Cardiac muscle cell (in vitro differentiated cells and primary cell): ENCODE measurements at regions not wholly inside any gene's neighbourhood (a gene's known extent, or its start where the extent isn't known, plus 50 kb on each side); places are given as distances from the start of the nearest gene placed in this dataset.

ENCODE experiments used
- DNase-seq, 2 donors: peaks; one replicate each; pipeline versions ENCODE4 v3.0.0 to v3.0.0-alpha.2; 2010 to 2017; ENCODE audit warnings: low read depth in 1 of 2, low spot score in 1 of 2
- H3K27ac ChIP-seq: fragments of 200-600 bp; sonication (generic); 2 replicates; pipeline ENCODE4 v1.5.1; 2016
- H3K27me3 ChIP-seq: fragments of 200-600 bp; sonication (generic); 2 replicates; pipeline ENCODE4 v1.6.0; 2016; ENCODE audit warnings: control low read depth
- H3K36me3 ChIP-seq: fragments of 200-600 bp; sonication (generic); 2 replicates; pipeline ENCODE4 v1.5.1; 2016; ENCODE audit warnings: control low read depth
- H3K4me1 ChIP-seq: fragments of 200-600 bp; sonication (generic); 2 replicates; pipeline ENCODE4 v1.8.1; 2017; ENCODE audit warnings: low read depth, mild to moderate bottlenecking, mixed run types
- H3K4me3 ChIP-seq: fragments of 200-600 bp; sonication (generic); 2 replicates; pipeline ENCODE4 v1.5.1; 2016; ENCODE audit warnings: mild to moderate bottlenecking
- H3K9me3 ChIP-seq: fragments of 200-600 bp; sonication (generic); 2 replicates; pipeline ENCODE4 v1.5.1; 2017; ENCODE audit warnings: low read depth, mild to moderate bottlenecking, control low read depth
- TF ChIP-seq, protein P1 (sequence below): IDR thresholded peaks from 2 replicates; pipeline ENCODE4 v1.5.1; 2012; ENCODE audit warnings: low read depth, mild to moderate bottlenecking, low read length

DNA sequence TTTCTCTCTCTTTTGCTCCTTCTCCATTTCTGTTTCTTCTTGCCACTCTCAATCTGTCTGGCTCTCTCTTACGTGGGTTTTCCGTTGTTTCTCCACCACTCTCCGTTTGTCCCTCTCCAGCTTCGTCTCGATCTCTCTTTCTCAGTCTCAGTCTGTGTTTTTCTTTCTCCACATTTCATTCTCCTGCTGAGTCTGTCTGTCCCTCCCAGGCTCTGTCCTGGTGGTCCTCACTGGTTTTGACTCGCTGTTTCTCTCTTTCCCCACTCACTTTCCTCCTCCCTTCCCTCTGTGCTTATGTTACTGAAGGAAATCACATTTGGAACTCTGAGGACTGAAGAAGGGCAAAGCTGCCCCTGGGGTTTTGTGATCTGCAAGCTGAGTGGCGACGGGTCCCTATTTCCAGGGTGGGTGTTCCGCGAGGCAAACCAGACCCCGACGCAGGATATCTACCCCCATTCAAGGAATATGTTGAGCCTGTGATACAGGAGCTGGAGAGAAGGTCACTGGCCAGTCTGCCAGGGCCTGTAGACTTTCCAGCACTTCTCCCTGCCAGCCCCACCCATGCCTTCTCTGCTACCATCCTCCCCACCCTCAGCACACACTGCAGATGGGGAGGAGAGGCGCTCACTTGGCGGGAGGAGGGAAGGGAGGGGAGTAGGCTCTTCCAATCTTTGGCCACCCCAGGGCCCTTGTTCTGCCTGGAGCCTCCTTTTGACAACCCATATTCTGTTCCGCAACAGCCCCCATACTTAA is 102.7 kb upstream of the MAP1LC3B2 start:
- TF ChIP-seq, protein P1, sequence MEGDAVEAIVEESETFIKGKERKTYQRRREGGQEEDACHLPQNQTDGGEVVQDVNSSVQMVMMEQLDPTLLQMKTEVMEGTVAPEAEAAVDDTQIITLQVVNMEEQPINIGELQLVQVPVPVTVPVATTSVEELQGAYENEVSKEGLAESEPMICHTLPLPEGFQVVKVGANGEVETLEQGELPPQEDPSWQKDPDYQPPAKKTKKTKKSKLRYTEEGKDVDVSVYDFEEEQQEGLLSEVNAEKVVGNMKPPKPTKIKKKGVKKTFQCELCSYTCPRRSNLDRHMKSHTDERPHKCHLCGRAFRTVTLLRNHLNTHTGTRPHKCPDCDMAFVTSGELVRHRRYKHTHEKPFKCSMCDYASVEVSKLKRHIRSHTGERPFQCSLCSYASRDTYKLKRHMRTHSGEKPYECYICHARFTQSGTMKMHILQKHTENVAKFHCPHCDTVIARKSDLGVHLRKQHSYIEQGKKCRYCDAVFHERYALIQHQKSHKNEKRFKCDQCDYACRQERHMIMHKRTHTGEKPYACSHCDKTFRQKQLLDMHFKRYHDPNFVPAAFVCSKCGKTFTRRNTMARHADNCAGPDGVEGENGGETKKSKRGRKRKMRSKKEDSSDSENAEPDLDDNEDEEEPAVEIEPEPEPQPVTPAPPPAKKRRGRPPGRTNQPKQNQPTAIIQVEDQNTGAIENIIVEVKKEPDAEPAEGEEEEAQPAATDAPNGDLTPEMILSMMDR = no peak
- peak overlapping the region; percentile 31 for H3K27ac ChIP-seq
- no peaks in the 10 kb centered on the region for H3K9me3 ChIP-seq
- H3K36me3 ChIP-seq = no peaks in the 10 kb centered on the region
- H3K4me3 ChIP-seq = no peak overlapping the region
- H3K4me1 ChIP-seq = no peaks in the 10 kb centered on the region
- H3K27me3 ChIP-seq = no peaks in the 10 kb centered on the region
- peak; percentile 38 to 41 for DNase-seq

DNA sequence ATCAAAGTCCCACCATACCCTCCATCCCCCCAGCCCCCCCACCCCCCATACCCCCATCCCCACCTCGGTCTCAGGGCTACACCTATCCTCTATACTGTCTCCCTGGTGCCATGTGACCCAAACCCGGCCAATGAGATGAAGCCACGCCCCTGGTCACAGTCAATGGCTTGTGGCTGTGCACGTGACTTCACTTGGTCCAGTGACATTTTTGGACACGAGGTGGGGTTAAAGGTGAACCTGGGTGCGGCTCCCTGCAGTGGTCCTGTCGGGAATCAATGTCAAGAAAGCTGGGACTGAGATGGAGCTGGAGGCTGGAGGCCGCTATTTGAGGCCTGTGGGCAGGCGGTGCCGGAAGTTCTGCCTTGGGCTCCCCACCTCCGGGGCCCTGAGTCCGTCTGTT is 100.7 kb upstream of the MAP1LC3B2 start:
- no peak for DNase-seq
- Histone ChIP-seq H3K4me1 (no peaks in the 10 kb centered on the region), H3K9me3 (no peaks in the 10 kb centered on the region), H3K36me3 (no peaks in the 10 kb centered on the region), H3K27ac (no peak overlapping the region), H3K27me3 (no peaks in the 10 kb centered on the region), H3K4me3 (no peak overlapping the region)
- TF ChIP-seq, protein P1 = no peak

DNA sequence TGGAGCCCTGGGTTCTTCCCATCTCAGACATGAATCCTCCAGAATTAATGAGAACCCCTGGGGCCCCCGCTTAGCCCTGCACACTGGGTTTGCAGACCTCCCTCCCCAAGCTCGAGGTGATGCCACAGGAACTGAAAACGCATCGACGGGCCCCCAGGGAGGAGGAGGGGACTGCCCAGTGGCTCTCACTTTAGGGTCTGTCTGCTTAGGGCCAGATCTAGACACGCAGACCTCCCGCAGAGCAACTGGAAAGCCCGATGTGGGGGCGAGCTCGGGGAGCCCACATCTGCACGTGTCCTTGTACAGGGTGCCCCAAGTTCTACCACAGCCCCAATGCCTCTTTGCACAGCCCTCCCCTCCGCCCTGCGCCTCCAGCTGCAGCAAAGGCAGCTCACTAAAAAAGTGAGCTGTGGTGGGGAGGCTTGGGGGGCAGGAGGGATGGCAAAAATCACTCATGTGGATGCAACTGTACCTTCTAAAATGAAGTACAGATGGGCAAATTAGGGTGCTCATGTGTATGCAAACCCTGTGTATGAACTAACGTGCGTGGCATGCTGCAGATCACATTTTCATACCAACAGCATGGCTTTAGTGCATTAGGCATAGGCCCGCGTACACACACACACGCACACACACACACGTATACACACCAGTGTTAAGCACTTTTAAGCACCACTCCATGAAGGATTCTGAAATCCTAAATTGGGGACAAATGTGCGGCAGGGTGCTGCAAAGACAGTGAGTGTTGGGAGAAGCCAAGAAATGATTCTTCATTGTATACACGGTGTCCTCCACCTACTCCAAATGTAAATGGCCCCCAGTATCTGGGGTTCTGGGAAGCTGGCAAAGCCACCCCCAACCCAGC is 99.9 kb upstream of the MAP1LC3B2 start:
- TF ChIP-seq, protein P1 = no peak
- Histone ChIP-seq H3K27ac (no peak overlapping the region), H3K4me1 (no peaks in the 10 kb centered on the region), H3K9me3 (no peaks in the 10 kb centered on the region), H3K4me3 (no peak overlapping the region), H3K27me3 (no peaks in the 10 kb centered on the region), H3K36me3 (no peaks in the 10 kb centered on the region)
- DNase-seq = no peak

DNA sequence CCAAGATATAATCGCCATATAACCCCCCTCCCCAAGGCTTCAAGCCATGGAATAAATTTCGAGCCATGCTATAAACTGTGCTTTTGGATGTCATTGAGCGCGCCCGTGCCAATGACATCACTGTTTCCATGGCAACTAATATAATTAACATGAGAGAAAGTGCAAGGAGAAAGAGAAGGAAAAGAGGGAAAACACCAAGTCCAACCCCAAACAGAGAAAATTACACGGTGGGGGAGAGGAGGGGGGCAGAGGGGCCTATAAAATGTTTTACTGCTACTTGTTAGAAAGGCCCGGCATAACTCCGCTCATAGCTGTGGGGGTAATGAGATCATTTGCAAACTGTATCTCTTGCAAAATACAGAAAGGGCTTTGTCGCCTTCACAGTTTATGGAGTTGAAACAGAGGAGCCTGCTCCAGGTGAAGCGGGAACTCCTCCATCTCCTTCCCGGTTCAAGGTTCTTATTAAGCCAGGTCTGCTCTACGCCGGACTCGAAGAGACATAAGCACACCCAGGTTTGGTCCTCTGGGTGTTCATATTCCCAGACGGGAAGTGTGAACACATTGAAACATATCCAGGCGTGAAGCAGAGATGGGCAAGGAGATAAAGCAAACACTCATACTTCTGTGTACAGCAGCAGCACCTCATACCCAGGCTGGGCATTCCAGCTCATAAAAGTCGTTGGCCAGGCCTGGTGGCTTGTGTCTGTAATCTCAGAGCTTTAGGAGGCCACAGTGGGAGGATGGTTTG is 99.1 kb upstream of the MAP1LC3B2 start:
- H3K4me1 ChIP-seq = no peaks in the 10 kb centered on the region
- TF ChIP-seq, protein P1 = no peak
- peak in 1 of 2 donors; percentile 2 for DNase-seq
- H3K36me3 ChIP-seq = no peaks in the 10 kb centered on the region
- no peak overlapping the region for H3K4me3 ChIP-seq
- no peaks in the 10 kb centered on the region for H3K9me3 ChIP-seq
- no peaks in the 10 kb centered on the region for H3K27me3 ChIP-seq
- no peak overlapping the region for H3K27ac ChIP-seq

DNA sequence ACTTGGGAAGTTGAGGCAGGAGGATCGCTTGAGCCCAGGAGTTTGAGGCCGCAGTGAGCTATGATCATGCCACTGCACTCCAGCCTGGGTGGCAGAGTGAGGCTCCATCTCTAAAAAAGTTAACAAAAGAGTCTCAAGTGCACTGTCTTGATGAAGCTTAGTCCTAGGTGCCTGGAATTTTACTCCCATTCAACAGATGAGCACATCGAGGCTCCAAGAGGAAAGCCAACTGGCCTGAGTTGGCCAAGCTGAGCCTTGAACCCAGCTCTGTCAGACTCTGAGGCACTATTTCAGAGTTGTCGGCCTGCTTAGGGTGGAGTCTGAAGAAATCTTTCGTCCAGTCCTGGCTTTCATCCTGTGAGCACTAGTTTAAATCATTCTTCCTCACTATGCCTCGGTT is 98.1 kb upstream of the MAP1LC3B2 start:
- no peak overlapping the region for H3K27ac ChIP-seq
- H3K4me3 ChIP-seq = no peak overlapping the region
- no peaks in the 10 kb centered on the region for H3K4me1 ChIP-seq
- no peaks in the 10 kb centered on the region for H3K27me3 ChIP-seq
- TF ChIP-seq, protein P1 = no peak
- no peak for DNase-seq
- H3K36me3 ChIP-seq = no peaks in the 10 kb centered on the region
- no peaks in the 10 kb centered on the region for H3K9me3 ChIP-seq
